Activated B cell treated with CpG ODN at 0.5 μM for 24 hours (primary cell): ENCODE measurements at regions not wholly inside any gene's neighbourhood (a gene's known extent, or its start where the extent isn't known, plus 50 kb on each side); places are given as distances from the start of the nearest gene placed in this dataset.
A peak's percentile ranks its signal among the peaks of the same experiment; 100 is the strongest.

Experiments used
- ATAC-seq: fragments of 200-7000 bp; cut with Tn5 transposase; one replicate; pipeline ENCODE4 v1.10.0; 2021; ENCODE audit warnings: low read depth, mild to moderate bottlenecking, moderate library complexity
- CTCF ChIA-PET: fragments of 350-600 bp; sonication (Branson Sonifier 250); formaldehyde crosslinking; loops from one replicate; lab custom pipeline; 2021; ENCODE audit warnings: antibody characterized with exemption; lab: Charles Lee
- POLR2A ChIA-PET: fragments of 350-600 bp; sonication (Branson Sonifier 250); formaldehyde crosslinking; loops from one replicate; lab custom pipeline; 2021; ENCODE audit warnings: antibody characterized with exemption; lab: Charles Lee
- DNase-seq: peaks from one replicate; pipeline ENCODE4 v3.0.0; 2022
- H3K27ac Mint-ChIP-seq: one replicate; pipeline ENCODE4 v1.8.0; 2020; ENCODE audit warnings: mixed read lengths
- H3K27me3 Mint-ChIP-seq: one replicate; pipeline ENCODE4 v1.8.0; 2021; ENCODE audit warnings: mixed read lengths
- H3K36me3 Mint-ChIP-seq: one replicate; pipeline ENCODE4 v1.8.0; 2021; ENCODE audit warnings: low read depth, mixed read lengths
- H3K4me1 Mint-ChIP-seq: one replicate; pipeline ENCODE4 v1.8.0; 2021; ENCODE audit warnings: mixed read lengths
- H3K4me3 Mint-ChIP-seq: one replicate; pipeline ENCODE4 v1.8.0; 2020; ENCODE audit warnings: mild to moderate bottlenecking, mixed read lengths
- H3K9me3 Mint-ChIP-seq: one replicate; pipeline ENCODE4 v1.8.0; 2020; ENCODE audit warnings: mixed read lengths
- intact Hi-C: fragments of 100-400 bp; cut with micrococcal nuclease; formaldehyde crosslinking; loops from one replicate; pipeline ENCODE4 v1.15.1; 2024
- TF ChIP-seq, protein P1 (sequence below): fragments of 200-600 bp; IDR thresholded peaks from one replicate; pipeline ENCODE4 v1.8.0; 2022; ENCODE audit warnings: antibody characterized with exemption, mild to moderate bottlenecking

DNA sequence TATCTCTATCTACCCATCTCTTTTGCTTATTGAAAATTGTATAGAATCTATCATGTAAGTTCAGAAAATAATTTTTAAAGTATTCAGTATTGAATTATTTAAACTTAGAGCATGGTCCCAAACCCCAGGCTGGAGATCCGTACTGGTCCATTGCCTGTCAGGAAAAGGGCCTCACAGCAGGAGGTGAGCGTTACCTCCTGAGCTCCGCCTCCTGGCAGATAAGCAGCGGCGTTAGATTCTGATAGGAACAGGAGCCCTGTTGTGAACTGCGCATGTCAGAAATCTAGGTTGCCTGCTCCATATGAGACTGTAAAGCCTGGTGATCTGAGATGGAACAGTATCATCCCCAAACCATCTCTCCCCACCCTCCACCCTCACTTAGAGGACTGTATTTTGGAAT, 266.0 kb upstream of the CNTNAP2 start:
- no peak overlapping the region for H3K27ac Mint-ChIP-seq
- no peaks in the 10 kb centered on the region for H3K36me3 Mint-ChIP-seq
- peaks cover 4% of the 10 kb centered on the region for H3K9me3 Mint-ChIP-seq
- no peaks in the 10 kb centered on the region for H3K27me3 Mint-ChIP-seq
- ChIA-PET CTCF (no interaction called here), POLR2A (no interaction called here)
- intact Hi-C loops = no loop called here
- no peak for DNase-seq
- TF ChIP-seq, protein P1, sequence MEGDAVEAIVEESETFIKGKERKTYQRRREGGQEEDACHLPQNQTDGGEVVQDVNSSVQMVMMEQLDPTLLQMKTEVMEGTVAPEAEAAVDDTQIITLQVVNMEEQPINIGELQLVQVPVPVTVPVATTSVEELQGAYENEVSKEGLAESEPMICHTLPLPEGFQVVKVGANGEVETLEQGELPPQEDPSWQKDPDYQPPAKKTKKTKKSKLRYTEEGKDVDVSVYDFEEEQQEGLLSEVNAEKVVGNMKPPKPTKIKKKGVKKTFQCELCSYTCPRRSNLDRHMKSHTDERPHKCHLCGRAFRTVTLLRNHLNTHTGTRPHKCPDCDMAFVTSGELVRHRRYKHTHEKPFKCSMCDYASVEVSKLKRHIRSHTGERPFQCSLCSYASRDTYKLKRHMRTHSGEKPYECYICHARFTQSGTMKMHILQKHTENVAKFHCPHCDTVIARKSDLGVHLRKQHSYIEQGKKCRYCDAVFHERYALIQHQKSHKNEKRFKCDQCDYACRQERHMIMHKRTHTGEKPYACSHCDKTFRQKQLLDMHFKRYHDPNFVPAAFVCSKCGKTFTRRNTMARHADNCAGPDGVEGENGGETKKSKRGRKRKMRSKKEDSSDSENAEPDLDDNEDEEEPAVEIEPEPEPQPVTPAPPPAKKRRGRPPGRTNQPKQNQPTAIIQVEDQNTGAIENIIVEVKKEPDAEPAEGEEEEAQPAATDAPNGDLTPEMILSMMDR = no peak
- no peak overlapping the region for H3K4me3 Mint-ChIP-seq
- peaks cover 4% of the 10 kb centered on the region for H3K4me1 Mint-ChIP-seq
- no peak for ATAC-seq

DNA sequence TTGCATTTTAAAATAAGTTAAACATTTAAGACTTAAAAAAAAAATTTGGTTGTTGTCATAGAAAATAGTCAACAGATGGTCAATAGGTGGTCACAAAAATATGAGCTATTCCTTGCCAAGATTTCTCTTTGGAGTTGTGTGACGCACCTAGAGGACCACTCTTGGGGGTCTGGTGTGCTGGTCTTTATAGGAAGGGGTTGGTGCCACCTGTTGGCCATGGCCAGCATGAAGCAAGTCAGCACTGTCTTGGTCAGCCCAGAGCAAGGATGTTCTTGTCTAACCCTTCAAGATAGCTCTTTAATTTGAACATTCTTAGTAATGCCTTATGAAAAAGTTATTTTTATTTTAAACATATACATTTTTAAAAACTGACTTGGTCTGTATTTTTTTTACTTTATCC, 267.9 kb upstream of the CNTNAP2 start:
- POLR2A ChIA-PET = no interaction called here
- DNase-seq = no peak

DNA sequence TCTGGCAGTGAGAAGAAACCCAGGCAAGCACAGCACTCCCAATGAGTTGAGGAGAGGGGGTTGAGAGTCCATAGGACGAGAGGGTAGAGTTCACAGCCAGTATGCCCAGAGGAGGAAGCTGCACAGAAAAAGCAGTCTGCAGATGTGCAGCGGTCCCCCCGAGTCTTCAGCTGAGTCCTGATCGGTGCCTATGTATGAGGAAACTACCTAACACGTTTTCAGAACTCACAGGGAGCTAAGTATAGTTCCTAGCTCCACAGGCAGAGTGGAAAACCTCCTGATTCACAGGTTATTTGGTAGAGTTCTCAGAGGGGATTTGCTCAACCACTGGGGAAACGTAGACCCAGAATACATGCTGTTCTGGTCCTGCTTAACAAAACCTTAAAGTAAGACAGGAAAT, 271.3 kb upstream of the CNTNAP2 start:
- TF ChIP-seq, protein P1 = no peak
- ChIA-PET POLR2A (no interaction called here), CTCF (interaction anchor here (1.1 kb wide), 1 partner anchor 56 kb away, joined by 3 read pairs; no protein-coding TSS in a partner anchor)
- Mint-ChIP-seq H3K27ac (no peak overlapping the region), H3K9me3 (no peaks in the 10 kb centered on the region), H3K27me3 (no peaks in the 10 kb centered on the region), H3K4me3 (peak overlapping the region; percentile 21), H3K36me3 (no peaks in the 10 kb centered on the region), H3K4me1 (peaks cover 7% of the 10 kb centered on the region)
- intact Hi-C loops = no loop called here
- no peak for ATAC-seq
- DNase-seq = no peak

More for the DNA sequence above, 267.9 kb upstream of the CNTNAP2 start:
- CTCF ChIA-PET = interaction anchor here (0.6 kb wide), 1 partner anchor 65 kb away, joined by 4 read pairs; no protein-coding TSS in a partner anchor
- no peak for ATAC-seq
- TF ChIP-seq, protein P1 = no peak
- Mint-ChIP-seq H3K27ac (no peak overlapping the region), H3K9me3 (no peaks in the 10 kb centered on the region), H3K4me1 (peaks cover 7% of the 10 kb centered on the region), H3K4me3 (no peak overlapping the region), H3K36me3 (no peaks in the 10 kb centered on the region), H3K27me3 (no peaks in the 10 kb centered on the region)
- intact Hi-C loops = no loop called here

DNA sequence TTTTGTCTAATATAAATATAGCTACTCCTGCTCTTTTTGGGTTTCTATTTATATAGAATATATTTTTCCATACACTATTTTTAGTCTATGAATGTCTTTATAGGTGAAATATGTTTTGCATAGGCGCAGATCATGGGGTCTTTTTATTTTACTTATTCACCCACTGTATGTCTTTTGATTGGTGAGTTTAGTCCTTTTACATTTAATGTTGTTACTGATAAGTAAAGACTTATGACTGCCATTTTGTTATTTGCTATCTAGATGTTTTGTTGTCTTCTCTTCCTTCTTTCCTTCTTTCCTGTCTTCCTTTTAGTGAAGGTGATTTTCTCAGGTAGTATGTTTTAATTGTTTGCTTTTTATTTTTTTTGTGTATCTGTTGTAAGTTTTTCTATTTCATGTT, 276.8 kb upstream of the CNTNAP2 start:
- H3K9me3 Mint-ChIP-seq = peaks cover 5% of the 10 kb centered on the region
- ATAC-seq = no peak
- H3K4me3 Mint-ChIP-seq = no peak overlapping the region
- no peaks in the 10 kb centered on the region for H3K4me1 Mint-ChIP-seq
- ChIA-PET CTCF (no interaction called here), POLR2A (interaction anchor here (0.6 kb wide), 1 partner anchor 252 kb away, joined by 6 read pairs; no protein-coding TSS in a partner anchor)
- no peak overlapping the region for H3K27ac Mint-ChIP-seq
- no peaks in the 10 kb centered on the region for H3K27me3 Mint-ChIP-seq
- intact Hi-C loops = no loop called here
- DNase-seq = no peak
- no peaks in the 10 kb centered on the region for H3K36me3 Mint-ChIP-seq
- TF ChIP-seq, protein P1 = no peak

DNA sequence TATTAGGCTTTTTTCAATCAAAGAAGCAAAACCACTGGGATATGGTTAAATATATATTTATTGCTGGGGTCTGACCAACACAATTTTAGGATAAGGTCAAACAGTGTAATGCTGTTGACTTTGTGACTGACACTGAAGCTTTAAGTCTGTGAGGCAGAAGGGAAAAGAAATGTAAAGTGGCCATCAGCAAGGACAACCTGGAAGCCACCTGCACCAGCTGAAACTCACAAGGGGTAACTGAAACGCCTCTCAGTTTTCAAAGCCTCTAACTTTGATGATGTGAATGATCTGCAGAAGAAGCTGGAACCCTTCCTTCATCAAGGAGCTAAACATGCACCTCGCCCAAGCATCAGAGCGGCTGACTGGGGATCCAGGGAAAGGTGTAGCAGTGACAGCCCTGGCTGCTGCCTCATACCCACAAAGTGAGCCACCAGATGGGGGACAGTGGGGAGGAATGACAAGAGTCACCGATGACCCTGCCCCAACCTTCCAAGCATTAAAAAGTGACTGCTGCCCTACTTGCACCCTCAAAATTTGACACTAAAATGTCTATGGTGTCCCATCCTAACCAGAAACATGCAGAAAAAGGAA, 284.9 kb upstream of the CNTNAP2 start:
- Mint-ChIP-seq H3K4me1 (no peaks in the 10 kb centered on the region), H3K36me3 (no peaks in the 10 kb centered on the region), H3K4me3 (no peak overlapping the region), H3K27ac (no peak overlapping the region), H3K27me3 (no peaks in the 10 kb centered on the region), H3K9me3 (peaks cover 5% of the 10 kb centered on the region)
- TF ChIP-seq, protein P1 = no peak
- CTCF ChIA-PET = no interaction called here
- no peak for DNase-seq
- POLR2A ChIA-PET = no interaction called here
- no peak for ATAC-seq
- intact Hi-C loops = no loop called here
